PC-9 (cell line): ENCODE measurements at regions not wholly inside any gene's neighbourhood (a gene's known extent, or its start where the extent isn't known, plus 50 kb on each side); places are given as distances from the start of the nearest gene placed in this dataset.

Experiments
- BruUV-seq: library from RNA; stranded (reverse); fragments of 400-500 nt; replicated peaks from 2 replicates; lab custom pipeline; 2021; lab: Mats Ljungman, UMichigan
- CTCF ChIA-PET: fragments of 300-600 bp; sonication (Branson Sonifier 250); formaldehyde crosslinking; loops from one replicate; lab custom pipeline; 2022; ENCODE audit warnings: antibody characterized with exemption; lab: Charles Lee
- POLR2A ChIA-PET: fragments of 300-600 bp; sonication (Branson Sonifier 250); formaldehyde crosslinking; loops from one replicate; lab custom pipeline; 2022; ENCODE audit warnings: antibody characterized with exemption; ENCODE audit not compliant: unreplicated experiment; lab: Charles Lee
- DNase-seq, 2 experiments: peaks; one replicate each; pipeline versions ENCODE4 v3.0.0 to v3.0.0-alpha.2; 2015 to 2022; ENCODE audit warnings: mixed read lengths in 1 of 2
- H2AFZ ChIP-seq: fragments of 200-600 bp; sonication (generic); 2 replicates; pipeline ENCODE4 v1.8.1; 2017; ENCODE audit warnings: antibody characterized with exemption
- H3F3A ChIP-seq: fragments of 200-600 bp; sonication (generic); 2 replicates; pipeline ENCODE4 v1.8.1; 2017; ENCODE audit warnings: antibody characterized with exemption, mild to moderate bottlenecking, low read depth; ENCODE audit not compliant: insufficient read depth
- H3K27ac ChIP-seq: fragments of 200-600 bp; sonication (generic); 2 replicates; pipeline ENCODE4 v1.6.1; 2016; ENCODE audit warnings: mixed run types
- H3K27me3 ChIP-seq: fragments of 200-600 bp; sonication (generic); 2 replicates; pipeline ENCODE4 v1.6.1; 2016; ENCODE audit warnings: low read depth, mixed run types; ENCODE audit not compliant: insufficient read depth
- H3K36me3 ChIP-seq: fragments of 200-600 bp; sonication (generic); 2 replicates; pipeline ENCODE4 v1.6.1; 2016; ENCODE audit warnings: low read depth, mixed run types
- H3K4me1 ChIP-seq: fragments of 200-600 bp; sonication (generic); replicated peaks from 2 replicates; pipeline ENCODE4 v1.6.1; 2016; ENCODE audit warnings: mixed run types; ENCODE audit not compliant: insufficient read depth
- H3K4me2 ChIP-seq: fragments of 200-600 bp; sonication (generic); 2 replicates; pipeline ENCODE4 v1.6.1; 2017; ENCODE audit warnings: mixed run types
- H3K4me3 ChIP-seq: fragments of 200-600 bp; sonication (generic); 2 replicates; pipeline ENCODE4 v1.6.1; 2016; ENCODE audit warnings: mixed run types
- H3K79me2 ChIP-seq: fragments of 200-600 bp; sonication (generic); 2 replicates; pipeline ENCODE4 v1.6.1; 2017; ENCODE audit warnings: low read depth, mixed run types
- H3K9me2 ChIP-seq: fragments of 200-600 bp; sonication (generic); 2 replicates; pipeline ENCODE4 v1.8.1; 2017; ENCODE audit warnings: mild to moderate bottlenecking; ENCODE audit not compliant: insufficient read depth
- H3K9me3 ChIP-seq: fragments of 200-600 bp; sonication (generic); 2 replicates; pipeline ENCODE4 v1.8.1; 2016; ENCODE audit warnings: low read depth; ENCODE audit not compliant: insufficient read depth
- H4K20me1 ChIP-seq: fragments of 200-600 bp; sonication (generic); 2 replicates; pipeline ENCODE4 v1.8.1; 2017; ENCODE audit not compliant: insufficient read depth
- CTCF ChIP-seq: fragments of 200-600 bp; sonication (generic); conservative IDR thresholded peaks from 2 replicates; pipeline ENCODE4 v1.6.1; 2017; ENCODE audit warnings: mixed run types, antibody characterized with exemption, mild to moderate bottlenecking, moderate library complexity
- EZH2 ChIP-seq: fragments of 200-600 bp; sonication (generic); IDR thresholded peaks from 2 replicates; pipeline ENCODE4 v1.8.0; 2017; ENCODE audit warnings: antibody characterized with exemption, low read depth
- intact Hi-C: fragments of 100-400 bp; cut with micrococcal nuclease; formaldehyde crosslinking; loops from one replicate; pipeline ENCODE4 v1.10.0; 2022; ENCODE audit not compliant: unreplicated experiment

- Histone ChIP-seq H3K27me3 (no peaks in the 10 kb centered on the region), H3K4me2 (no peak overlapping the region), H3K27ac (no peak overlapping the region), H2AFZ (no peak overlapping the region), H3F3A (no peaks in the 10 kb centered on the region), H3K36me3 (no peaks in the 10 kb centered on the region), H3K79me2 (no peaks in the 10 kb centered on the region), H3K9me2 (no peaks in the 10 kb centered on the region), H3K4me3 (no peak overlapping the region), H3K4me1 (no peaks in the 10 kb centered on the region), H4K20me1 (no peaks in the 10 kb centered on the region), H3K9me3 (no peaks in the 10 kb centered on the region)
- intact Hi-C loops = no loop called here
- ChIA-PET CTCF (no interaction called here), POLR2A (no interaction called here)
- no peak for TF ChIP-seq EZH2
- no peak for TF ChIP-seq CTCF
- no TSS peak for BruUV-seq
- DNase-seq = peak in 1 of 2 experiments; percentile 32
These were observed 226.7 kb upstream of the PDGFD start for GRCh38 chr11:104390651-104391050.

GRCh38 chr11:104385884-104386283 is 221.9 kb upstream of the PDGFD start:
- no peak overlapping the region for H3K4me2 ChIP-seq
- no peaks in the 10 kb centered on the region for H3K4me1 ChIP-seq
- H2AFZ ChIP-seq = no peak overlapping the region
- TF ChIP-seq EZH2 (no peak), CTCF (no peak)
- BruUV-seq = no TSS peak
- ChIA-PET POLR2A (no interaction called here), CTCF (no interaction called here)
- no peaks in the 10 kb centered on the region for H3K9me2 ChIP-seq
- no peaks in the 10 kb centered on the region for H4K20me1 ChIP-seq
- no peaks in the 10 kb centered on the region for H3K27me3 ChIP-seq
- H3K36me3 ChIP-seq = no peaks in the 10 kb centered on the region
- peak in 1 of 2 experiments; percentile 15 for DNase-seq
- no peak overlapping the region for H3K27ac ChIP-seq
- no peaks in the 10 kb centered on the region for H3K9me3 ChIP-seq
- no peaks in the 10 kb centered on the region for H3F3A ChIP-seq
- H3K4me3 ChIP-seq = no peak overlapping the region
- no peaks in the 10 kb centered on the region for H3K79me2 ChIP-seq
- intact Hi-C loops = no loop called here

- H3K9me3 ChIP-seq = no peaks in the 10 kb centered on the region
- no peaks in the 10 kb centered on the region for H3F3A ChIP-seq
- no peaks in the 10 kb centered on the region for H3K4me1 ChIP-seq
- intact Hi-C loops = no loop called here
- no peaks in the 10 kb centered on the region for H3K27me3 ChIP-seq
- H4K20me1 ChIP-seq = no peaks in the 10 kb centered on the region
- CTCF ChIA-PET = no interaction called here
- H3K4me2 ChIP-seq = no peak overlapping the region
- no peaks in the 10 kb centered on the region for H3K9me2 ChIP-seq
- no peaks in the 10 kb centered on the region for H3K36me3 ChIP-seq
- no peak overlapping the region for H3K4me3 ChIP-seq
- DNase-seq = no peak
- TF ChIP-seq CTCF = no peak
- TF ChIP-seq EZH2 = no peak
- POLR2A ChIA-PET = no interaction called here
- H3K79me2 ChIP-seq = no peaks in the 10 kb centered on the region
- no peak overlapping the region for H3K27ac ChIP-seq
- BruUV-seq = no TSS peak
- H2AFZ ChIP-seq = no peak overlapping the region
These were observed 216.4 kb upstream of the PDGFD start for GRCh38 chr11:104380358-104380757.
